T-cell (primary cell): ENCODE measurements at regions not wholly inside any gene's neighbourhood (a gene's known extent, or its start where the extent isn't known, plus 50 kb on each side); places are given as distances from the start of the nearest gene placed in this dataset.

ENCODE experiments used
- ATAC-seq, 4 experiments: fragments of 200-7000 bp in 3 of 4; fragments of 150-1000 bp in 1 of 4; cut with Tn5 transposase; replicated peaks in 1 of 4; 1 replicate in 3 of 4; 2 replicates in 1 of 4; pipeline ENCODE4 v1.10.0; 2021; ENCODE audit warnings: moderate library complexity in 3 of 4, mild to moderate bottlenecking in 2 of 4, moderate number of reproducible peaks in 1 of 4
- CTCF ChIA-PET, 2 donors: fragments of 300-600 bp; sonication (Branson Sonifier 250); formaldehyde crosslinking; loops; one replicate each; lab custom pipeline; 2022; ENCODE audit warnings: antibody characterized with exemption in 2 of 2; lab: Charles Lee
- POLR2A ChIA-PET, 2 donors: fragments of 300-600 bp; sonication (Branson Sonifier 250); formaldehyde crosslinking; loops; one replicate each; lab custom pipeline; 2022; ENCODE audit warnings: antibody characterized with exemption in 2 of 2; lab: Charles Lee
- DNase-seq, 35 experiments: peaks; one replicate each; pipeline versions ENCODE4 v3.0.0 to v3.0.0-alpha.2; 2013 to 2023
- H3K27ac ChIP-seq: one replicate; pipeline ENCODE4 v1.5.1; 2013; ENCODE audit warnings: low read length
- H3K27me3 ChIP-seq, 2 experiments: replicated peaks in 1 of 2; 1 replicate in 1 of 2; 2 replicates in 1 of 2; pipeline versions ENCODE4 v1.6.1 to v1.7.0; 2013; ENCODE audit warnings: low read length in 1 of 2, mixed read lengths in 1 of 2; ENCODE audit not compliant: control insufficient read depth in 2 of 2, insufficient read depth in 2 of 2; ENCODE audit errors: extremely low read depth in 1 of 2
- H3K36me3 ChIP-seq, 2 donors: 1 replicate in 1 of 2; 2 replicates in 1 of 2; pipeline versions ENCODE4 v1.6.1 to v1.7.0; 2013; ENCODE audit warnings: low read length in 1 of 2; ENCODE audit not compliant: control insufficient read depth in 2 of 2, insufficient read depth in 1 of 2; ENCODE audit errors: extremely low read depth in 1 of 2
- H3K4me1 ChIP-seq, 2 experiments: 1 replicate in 1 of 2; 2 replicates in 1 of 2; pipeline versions ENCODE4 v1.6.1 to v1.7.0; 2013; ENCODE audit warnings: low read length in 2 of 2, mixed read lengths in 1 of 2; ENCODE audit not compliant: insufficient read depth in 2 of 2, control insufficient read depth in 1 of 2; ENCODE audit errors: extremely low read depth in 1 of 2
- H3K4me3 ChIP-seq, 2 donors: 1 replicate in 1 of 2; 2 replicates in 1 of 2; pipeline versions ENCODE4 v1.5.1 to v1.7.0; 2013; ENCODE audit warnings: mild to moderate bottlenecking in 2 of 2, low read length in 1 of 2, moderate library complexity in 1 of 2; ENCODE audit not compliant: control insufficient read depth in 1 of 2; ENCODE audit errors: extremely low read depth in 1 of 2
- H3K9me3 ChIP-seq: 2 replicates; pipeline ENCODE4 v1.7.0; 2013
- H3K27ac Mint-ChIP-seq, 2 donors: one replicate each; pipeline ENCODE4 v1.8.0; 2020 to 2021; ENCODE audit warnings: mild to moderate bottlenecking in 2 of 2, mixed read lengths in 2 of 2
- H3K27me3 Mint-ChIP-seq, 2 donors: one replicate each; pipeline ENCODE4 v1.8.0; 2021 to 2022; ENCODE audit warnings: mixed read lengths in 2 of 2
- H3K36me3 Mint-ChIP-seq: one replicate; pipeline ENCODE4 v1.8.0; 2021; ENCODE audit warnings: mixed read lengths
- H3K4me1 Mint-ChIP-seq, 3 donors: one replicate each; pipeline ENCODE4 v1.8.0; 2020 to 2022; ENCODE audit warnings: mixed read lengths in 3 of 3, mild to moderate bottlenecking in 1 of 3
- H3K4me3 Mint-ChIP-seq, 3 donors: one replicate each; pipeline ENCODE4 v1.8.0; 2020 to 2022; ENCODE audit warnings: mild to moderate bottlenecking in 3 of 3, mixed read lengths in 3 of 3, moderate library complexity in 3 of 3
- H3K9me3 Mint-ChIP-seq, 3 donors: one replicate each; pipeline ENCODE4 v1.8.0; 2020 to 2022; ENCODE audit warnings: mixed read lengths in 3 of 3
- WGBS: methylation state at CpG from one replicate; pipeline ENCODE4 v1.1.5; 2013; ENCODE audit warnings: missing lambda C conversion rate; ENCODE audit not compliant: insufficient coverage; 5-methylcytosine and 5-hydroxymethylcytosine counted together

DNA sequence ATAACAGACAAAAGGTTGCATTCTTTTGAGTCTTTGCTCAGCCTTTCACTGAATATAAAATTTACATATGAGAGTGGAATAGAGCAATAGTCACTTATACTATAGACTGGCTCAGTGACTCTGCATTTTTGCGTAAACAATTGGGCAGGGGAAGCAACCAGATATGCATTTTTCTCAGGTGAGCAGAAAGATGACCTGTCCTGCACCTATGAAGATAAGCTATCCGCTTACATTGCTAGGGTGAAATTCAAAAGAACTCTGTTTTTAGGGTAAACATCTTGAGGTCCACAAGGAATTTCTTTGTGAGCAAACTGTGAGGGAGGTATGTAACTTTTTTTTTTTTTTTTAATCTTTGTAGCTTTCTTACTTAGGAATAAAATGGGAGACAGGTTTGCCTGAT, 602.4 kb upstream of the PRKX start:
- no peaks in the 10 kb centered on the region for H3K36me3 Mint-ChIP-seq
- POLR2A ChIA-PET = no interaction called here
- CTCF ChIA-PET = no interaction called here
- H3K4me1 ChIP-seq = no peaks in the 10 kb centered on the region
- no peak for ATAC-seq
- no peak overlapping the region for H3K4me3 Mint-ChIP-seq
- WGBS = no CpG with 5 or more reads among the region's 2 CpGs
- H3K9me3 Mint-ChIP-seq = peaks cover 3 to 18% (median 3%) of the 10 kb centered on the region in 3 donors
- H3K36me3 ChIP-seq = no peaks in the 10 kb centered on the region
- H3K4me3 ChIP-seq = no peak overlapping the region
- H3K4me1 Mint-ChIP-seq = no peaks in the 10 kb centered on the region
- no peaks in the 10 kb centered on the region for H3K9me3 ChIP-seq
- H3K27me3 ChIP-seq = no peaks in the 10 kb centered on the region
- no peak overlapping the region for H3K27ac ChIP-seq
- H3K27me3 Mint-ChIP-seq = no peaks in the 10 kb centered on the region
- H3K27ac Mint-ChIP-seq = no peak overlapping the region
- DNase-seq = no peak

DNA sequence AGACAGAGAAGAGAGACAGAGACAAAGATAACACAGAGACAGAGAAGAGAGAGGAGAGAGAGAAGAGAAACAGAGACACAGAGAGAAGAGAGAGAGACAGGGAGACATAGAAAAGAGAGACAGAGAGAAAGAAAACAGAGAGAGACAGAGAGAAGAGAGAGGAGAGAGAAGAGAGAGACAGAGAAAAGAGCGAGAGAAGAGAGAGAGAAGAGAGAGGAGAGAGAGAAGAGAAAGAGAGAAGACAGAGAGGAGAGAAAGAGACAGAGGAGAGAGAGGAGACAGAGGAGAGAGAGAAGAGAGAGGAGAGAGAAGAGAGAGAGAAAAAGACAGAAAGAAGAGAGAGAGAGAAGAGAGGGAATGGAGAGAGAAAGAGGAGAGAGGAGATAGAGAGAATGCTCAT, 601.1 kb upstream of the PRKX start:
- Histone ChIP-seq H3K4me3 (no peak overlapping the region), H3K27ac (no peak overlapping the region), H3K4me1 (no peaks in the 10 kb centered on the region), H3K9me3 (no peaks in the 10 kb centered on the region), H3K27me3 (no peaks in the 10 kb centered on the region), H3K36me3 (no peaks in the 10 kb centered on the region)
- Mint-ChIP-seq H3K36me3 (no peaks in the 10 kb centered on the region), H3K27me3 (no peaks in the 10 kb centered on the region), H3K4me3 (no peak overlapping the region), H3K9me3 (peaks cover 3 to 14% (median 6%) of the 10 kb centered on the region in 3 donors), H3K27ac (no peak overlapping the region), H3K4me1 (no peaks in the 10 kb centered on the region)
- WGBS = 80% methylated on average over 1 of the region's 1 CpG
- no peak for ATAC-seq
- POLR2A ChIA-PET = no interaction called here
- CTCF ChIA-PET = no interaction called here
- no peak for DNase-seq

DNA sequence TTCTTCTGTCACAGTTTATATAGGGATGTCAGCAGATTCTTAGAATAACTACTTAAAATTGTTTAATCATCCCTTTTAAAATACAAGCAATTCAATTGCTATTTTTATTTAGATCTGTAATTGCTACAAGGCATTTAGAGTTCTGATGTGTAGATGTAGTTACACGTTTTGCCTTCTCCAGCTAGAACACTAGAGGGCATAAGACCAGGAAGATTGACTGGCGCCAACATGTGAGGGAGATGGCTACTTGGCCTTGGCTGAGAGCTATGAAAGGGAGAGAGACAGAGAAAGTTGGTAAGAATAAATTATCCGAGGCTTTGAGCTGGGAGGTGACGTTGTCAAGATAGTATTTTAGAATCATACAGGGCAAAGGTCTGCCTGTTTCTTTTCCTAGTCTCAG, 563.7 kb upstream of the PRKX start:
- Histone ChIP-seq H3K4me3 (no peak overlapping the region), H3K4me1 (no peaks in the 10 kb centered on the region), H3K27ac (no peak overlapping the region), H3K36me3 (no peaks in the 10 kb centered on the region), H3K9me3 (no peaks in the 10 kb centered on the region), H3K27me3 (no peaks in the 10 kb centered on the region)
- DNase-seq = no peak
- Mint-ChIP-seq H3K4me3 (no peak overlapping the region), H3K4me1 (no peaks in the 10 kb centered on the region), H3K27me3 (no peaks in the 10 kb centered on the region), H3K36me3 (no peaks in the 10 kb centered on the region), H3K9me3 (peaks cover 0 to 7% (median under 1%) of the 10 kb centered on the region in 3 donors), H3K27ac (no peak overlapping the region)
- ChIA-PET CTCF (no interaction called here), POLR2A (no interaction called here)
- WGBS = no CpG with 5 or more reads among the region's 4 CpGs
- no peak for ATAC-seq

DNA sequence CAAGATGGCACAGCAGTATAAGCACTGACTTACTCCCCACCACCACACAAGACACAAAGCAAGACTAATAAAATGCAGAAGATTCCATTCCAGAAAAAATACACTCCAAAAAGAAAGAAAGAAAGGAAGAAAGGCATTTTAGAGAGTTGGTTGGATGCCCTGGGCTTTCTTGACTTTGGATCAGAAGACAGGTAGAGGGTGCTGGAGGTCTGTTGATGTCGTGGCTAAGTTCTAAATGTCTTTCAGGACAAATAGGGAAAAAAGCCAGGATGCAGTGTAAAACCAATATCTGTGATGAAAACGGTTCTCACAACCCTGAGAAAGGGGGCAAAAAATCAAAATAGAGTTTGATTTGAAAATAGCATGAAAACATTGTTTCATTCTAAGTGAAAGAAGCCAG, 555.2 kb upstream of the PRKX start:
- DNase-seq = no peak
- Histone ChIP-seq H3K9me3 (no peaks in the 10 kb centered on the region), H3K4me1 (no peaks in the 10 kb centered on the region), H3K4me3 (no peak overlapping the region), H3K27ac (no peak overlapping the region), H3K27me3 (no peaks in the 10 kb centered on the region), H3K36me3 (no peaks in the 10 kb centered on the region)
- Mint-ChIP-seq H3K4me3 (no peak overlapping the region), H3K4me1 (no peaks in the 10 kb centered on the region), H3K27me3 (no peaks in the 10 kb centered on the region), H3K9me3 (no peaks in the 10 kb centered on the region), H3K27ac (no peak overlapping the region), H3K36me3 (no peaks in the 10 kb centered on the region)
- ATAC-seq = no peak
- POLR2A ChIA-PET = no interaction called here
- no CpG with 5 or more reads among the region's 2 CpGs for WGBS
- CTCF ChIA-PET = no interaction called here

DNA sequence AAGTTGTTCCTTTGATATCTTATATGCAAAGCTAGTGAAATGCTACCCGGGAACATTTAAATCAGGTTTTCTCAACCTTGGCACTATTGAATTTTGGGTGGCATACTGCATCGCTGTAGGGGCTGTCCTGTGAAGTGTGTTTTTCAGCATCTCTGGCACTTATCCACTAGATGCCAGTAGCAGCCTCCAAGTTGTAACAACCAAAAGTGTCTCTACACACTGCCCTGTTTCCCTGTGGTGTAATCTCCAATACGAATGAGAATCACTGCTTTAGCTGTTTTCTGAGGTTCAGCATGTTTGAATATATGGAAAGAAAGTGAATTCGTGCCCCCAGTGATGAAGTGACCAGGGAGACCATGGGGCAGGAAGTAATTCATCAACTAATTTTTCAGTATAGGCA, 551.6 kb upstream of the PRKX start:
- Histone ChIP-seq H3K4me1 (no peaks in the 10 kb centered on the region), H3K36me3 (no peaks in the 10 kb centered on the region), H3K4me3 (no peak overlapping the region), H3K27me3 (no peaks in the 10 kb centered on the region), H3K27ac (no peak overlapping the region), H3K9me3 (no peaks in the 10 kb centered on the region)
- no CpG with 5 or more reads among the region's 4 CpGs for WGBS
- no peak overlapping the region for H3K4me3 Mint-ChIP-seq
- peaks cover 0 to 3% of the 10 kb centered on the region in 2 donors for H3K27me3 Mint-ChIP-seq
- peaks cover 0 to 11% (median 0%) of the 10 kb centered on the region in 3 donors for H3K9me3 Mint-ChIP-seq
- H3K27ac Mint-ChIP-seq = no peak overlapping the region
- ChIA-PET CTCF (no interaction called here), POLR2A (no interaction called here)
- H3K4me1 Mint-ChIP-seq = peaks cover 0 to 5% (median 3%) of the 10 kb centered on the region in 3 donors
- no peak for ATAC-seq
- no peak for DNase-seq
- no peaks in the 10 kb centered on the region for H3K36me3 Mint-ChIP-seq

DNA sequence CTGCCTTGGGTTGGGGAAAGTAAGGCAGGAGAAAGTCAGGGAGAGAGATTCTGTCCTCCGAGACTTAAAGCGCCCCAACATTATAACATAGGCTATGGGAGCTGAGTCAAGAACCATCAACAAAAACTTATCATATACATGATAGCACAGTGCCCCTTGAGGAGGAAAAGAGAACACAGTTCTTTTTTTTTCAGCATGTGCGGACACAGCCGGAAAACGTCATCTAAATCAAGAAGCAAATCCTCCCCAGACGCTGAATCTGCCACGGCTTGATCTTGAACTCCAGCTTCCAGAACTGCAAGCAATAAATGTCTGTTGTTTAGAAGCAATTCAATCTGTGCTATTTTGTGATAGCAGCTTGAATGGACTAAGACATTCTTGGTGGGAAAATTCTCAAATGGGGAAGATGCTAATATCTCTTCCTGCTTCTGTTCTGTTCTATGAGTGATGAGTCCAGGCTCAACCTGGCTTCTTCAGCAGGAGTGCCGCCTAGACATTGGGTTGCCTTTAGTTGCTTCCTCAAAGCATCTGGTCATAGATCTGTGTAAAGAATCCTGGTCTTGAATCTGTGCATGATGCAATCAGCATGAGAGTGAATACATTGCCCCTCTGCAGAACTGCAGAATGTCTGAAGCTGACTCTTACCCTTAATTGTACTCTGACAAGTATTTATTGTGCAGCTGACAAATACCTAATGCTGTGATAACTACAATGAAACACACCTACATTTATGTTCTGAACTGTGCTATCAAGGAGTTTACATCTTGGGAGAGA, 549.8 kb upstream of the PRKX start:
- no peak for DNase-seq
- CTCF ChIA-PET = no interaction called here
- no peaks in the 10 kb centered on the region for H3K36me3 Mint-ChIP-seq
- H3K36me3 ChIP-seq = no peaks in the 10 kb centered on the region
- no peaks in the 10 kb centered on the region for H3K27me3 ChIP-seq
- POLR2A ChIA-PET = no interaction called here
- H3K4me3 Mint-ChIP-seq = no peak overlapping the region
- no peak overlapping the region for H3K27ac ChIP-seq
- no peaks in the 10 kb centered on the region for H3K4me1 ChIP-seq
- WGBS = 33% methylated on average over 1 of the region's 8 CpGs
- peaks cover 0 to 5% (median 3%) of the 10 kb centered on the region in 3 donors for H3K4me1 Mint-ChIP-seq
- H3K4me3 ChIP-seq = no peak overlapping the region
- H3K9me3 Mint-ChIP-seq = peaks cover 0 to 11% (median 0%) of the 10 kb centered on the region in 3 donors
- H3K27me3 Mint-ChIP-seq = peaks cover 0 to 3% of the 10 kb centered on the region in 2 donors
- no peaks in the 10 kb centered on the region for H3K9me3 ChIP-seq
- no peak for ATAC-seq
- no peak overlapping the region for H3K27ac Mint-ChIP-seq
